IMR-90 (cell line): ENCODE measurements at regions not wholly inside any gene's neighbourhood (a gene's known extent, or its start where the extent isn't known, plus 50 kb on each side); places are given as distances from the start of the nearest gene placed in this dataset.

Source experiments
- ATAC-seq: fragments of 200-7000 bp; cut with Tn5 transposase; 2 replicates; pipeline ENCODE4 v1.9.1; 2020; ENCODE audit warnings: low read depth, mild to moderate bottlenecking, moderate library complexity
- BruUV-seq: library from RNA; stranded (reverse); fragments of 400-500 nt; replicated peaks from 2 replicates; lab custom pipeline; 2021; lab: Mats Ljungman, UMichigan
- CTCF ChIA-PET: fragments of 300-600 bp; formaldehyde crosslinking; extraction: SDS; loops from one replicate; lab custom pipeline; 2021; ENCODE audit warnings: antibody characterized with exemption; lab: Yijun Ruan, JAX
- POLR2A ChIA-PET: fragments of 300-600 bp; sonication (Branson Sonifier 250); formaldehyde crosslinking; loops from one replicate; lab custom pipeline; 2022; ENCODE audit warnings: antibody characterized with exemption; ENCODE audit not compliant: unreplicated experiment; lab: Charles Lee
- DNase-seq: peaks from one replicate; pipeline ENCODE4 v3.0.0; 2013
- H2AFZ ChIP-seq: replicated peaks from 2 replicates; pipeline ENCODE3; 2013; ENCODE audit warnings: low read length, mild to moderate bottlenecking; ENCODE audit not compliant: poor library complexity
- H2AK5ac ChIP-seq: 2 replicates; pipeline ENCODE4 v1.6.1; 2013; ENCODE audit warnings: low read depth, low read length, inconsistent platforms
- H2AK9ac ChIP-seq: replicated peaks from 2 replicates; pipeline ENCODE3; 2013; ENCODE audit warnings: mild to moderate bottlenecking, low read depth, low read length, moderate library complexity; ENCODE audit not compliant: poor library complexity
- H2BK120ac ChIP-seq: 2 replicates; pipeline ENCODE4 v1.6.1; 2013; ENCODE audit warnings: low read depth, low read length, inconsistent platforms
- H2BK15ac ChIP-seq: 3 replicates; pipeline ENCODE4 v1.6.1; 2013; ENCODE audit warnings: low read depth, low read length, inconsistent platforms
- H2BK20ac ChIP-seq: 2 replicates; pipeline ENCODE4 v1.6.1; 2013; ENCODE audit warnings: low read depth, mild to moderate bottlenecking, inconsistent platforms, low read length, moderate library complexity
- H2BK5ac ChIP-seq: 2 replicates; pipeline ENCODE4 v1.6.1; 2013; ENCODE audit warnings: mild to moderate bottlenecking, low read depth, low read length, inconsistent platforms; ENCODE audit not compliant: poor library complexity, severe bottlenecking
- H3K14ac ChIP-seq: replicated peaks from 2 replicates; pipeline ENCODE4 v1.6.1; 2013; ENCODE audit warnings: low read depth, low read length, inconsistent platforms
- H3K18ac ChIP-seq: 2 replicates; pipeline ENCODE4 v1.6.1; 2013; ENCODE audit warnings: low read depth, low read length, control low read depth
- H3K23ac ChIP-seq: 2 replicates; pipeline ENCODE4 v1.6.1; 2013; ENCODE audit warnings: low read depth, low read length, inconsistent platforms
- H3K27ac ChIP-seq: 2 replicates; pipeline ENCODE4 v1.5.1; 2013; ENCODE audit warnings: mild to moderate bottlenecking, control low read depth, low read length; ENCODE audit not compliant: insufficient read depth
- H3K27me3 ChIP-seq: 2 replicates; pipeline ENCODE4 v1.6.1; 2013; ENCODE audit warnings: low read length; ENCODE audit not compliant: control insufficient read depth, insufficient read depth
- H3K36me3 ChIP-seq: 2 replicates; pipeline ENCODE4 v1.6.1; 2013; ENCODE audit warnings: low read length, mixed read lengths; ENCODE audit not compliant: control insufficient read depth, insufficient read depth
- H3K4ac ChIP-seq: 2 replicates; pipeline ENCODE4 v1.6.1; 2013; ENCODE audit warnings: low read depth, low read length, inconsistent platforms
- H3K4me1 ChIP-seq: 2 replicates; pipeline ENCODE4 v1.6.1; 2013; ENCODE audit warnings: low read length, mixed read lengths; ENCODE audit not compliant: control insufficient read depth, insufficient read depth
- H3K4me2 ChIP-seq: 2 replicates; pipeline ENCODE4 v1.6.1; 2013; ENCODE audit warnings: low read depth, mild to moderate bottlenecking, control low read depth, low read length, moderate library complexity
- H3K4me3 ChIP-seq: 2 replicates; pipeline ENCODE4 v1.5.1; 2013; ENCODE audit warnings: low read depth, mild to moderate bottlenecking, control low read depth, low read length, moderate library complexity; ENCODE audit not compliant: insufficient read depth
- H3K56ac ChIP-seq: 2 replicates; pipeline ENCODE4 v1.6.1; 2013; ENCODE audit warnings: low read length, inconsistent platforms; ENCODE audit not compliant: insufficient read depth; ENCODE audit errors: extremely low read depth
- H3K79me1 ChIP-seq, 2 experiments: 2 replicates each; pipeline ENCODE4 v1.6.1; 2013; ENCODE audit warnings: low read length in 2 of 2, inconsistent platforms in 1 of 2, low read depth in 1 of 2
- H3K9ac ChIP-seq: 2 replicates; pipeline ENCODE4 v1.6.1; 2013; ENCODE audit warnings: low read depth, low read length, control low read depth
- H3K9me1 ChIP-seq: 2 replicates; pipeline ENCODE4 v1.6.1; 2013; ENCODE audit warnings: low read length, inconsistent platforms; ENCODE audit not compliant: insufficient read depth
- H3K9me3 ChIP-seq: 2 replicates; pipeline ENCODE4 v1.6.1; 2013; ENCODE audit warnings: low read length; ENCODE audit not compliant: control insufficient read depth, insufficient read depth
- H4K20me1 ChIP-seq: 2 replicates; pipeline ENCODE4 v1.6.1; 2013; ENCODE audit warnings: low read length, inconsistent platforms; ENCODE audit not compliant: insufficient read depth
- H4K5ac ChIP-seq: 2 replicates; pipeline ENCODE4 v1.6.1; 2013; ENCODE audit warnings: mild to moderate bottlenecking, low read depth, low read length, control low read depth
- H4K8ac ChIP-seq, 2 experiments: 2 replicates each; pipeline ENCODE4 v1.6.1; 2013; ENCODE audit warnings: low read depth in 2 of 2, low read length in 2 of 2, control low read depth in 1 of 2, inconsistent platforms in 1 of 2
- H4K91ac ChIP-seq: 2 replicates; pipeline ENCODE4 v1.6.1; 2013; ENCODE audit warnings: low read depth, low read length, inconsistent platforms; ENCODE audit not compliant: insufficient read depth
- CEBPB ChIP-seq: IDR thresholded peaks from 2 replicates; pipeline ENCODE4 v1.6.1; 2012; ENCODE audit warnings: low read depth, low read length, improper control_type of control experiment
- WGBS, 2 experiments: methylation state at CpG; one replicate each; pipeline versions ENCODE4 v1.1.5 to v1.1.7; 2013; ENCODE audit warnings: missing lambda C conversion rate in 2 of 2; ENCODE audit not compliant: insufficient read length in 1 of 2; ENCODE audit errors: extremely low coverage in 2 of 2; 5-methylcytosine and 5-hydroxymethylcytosine counted together
- dilution Hi-C: fragments of 300-500 bp; cut with HindIII; formaldehyde crosslinking; loops from one replicate; pipeline ENCODE4 v1.14.3; 2018; ENCODE audit warnings: low sequenced_read_pairs; ENCODE audit not compliant: unreplicated experiment
- in situ Hi-C: fragments of 300-500 bp; cut with MboI; formaldehyde crosslinking; loops from 3 replicates; pipeline ENCODE4 v1.14.3; 2019; ENCODE audit warnings: low sequenced_read_pairs, inconsistent platforms, mixed read lengths
- intact Hi-C: fragments of 100-400 bp; cut with micrococcal nuclease; formaldehyde crosslinking; loops from 2 replicates; pipeline ENCODE4 v1.10.0; 2022

DNA sequence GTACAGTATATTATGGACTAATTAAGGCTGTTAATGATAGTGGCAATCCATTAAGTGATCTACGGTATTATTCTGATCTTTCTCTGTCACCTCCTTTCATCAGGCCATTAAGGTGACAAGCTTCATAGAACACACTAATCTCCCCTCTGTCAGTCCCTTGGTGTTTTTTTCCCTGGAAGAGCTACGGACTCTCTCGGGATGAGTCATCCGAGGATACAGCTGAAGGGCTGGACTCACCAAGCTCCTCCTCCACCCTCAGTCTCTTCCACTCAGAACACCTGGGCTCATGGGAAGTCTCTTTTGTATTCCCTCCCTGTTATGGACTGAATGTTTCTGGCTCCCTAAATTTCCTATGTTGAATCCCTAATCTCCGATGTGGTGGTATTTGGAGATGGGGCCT, 69.8 kb upstream of the PLXNA4 start:
- no peaks in the 10 kb centered on the region for H3K4me1 ChIP-seq
- H3K9me1 ChIP-seq = no peaks in the 10 kb centered on the region
- no peak overlapping the region for H2BK5ac ChIP-seq
- H3K27me3 ChIP-seq = no peaks in the 10 kb centered on the region
- no peak overlapping the region for H3K14ac ChIP-seq
- ATAC-seq (no peak), DNase-seq (no peak)
- H3K79me1 ChIP-seq = no peaks in the 10 kb centered on the region
- dilution Hi-C loops = no loop called here
- H3K9ac ChIP-seq = no peak overlapping the region
- BruUV-seq = no TSS peak
- H4K91ac ChIP-seq = no peak overlapping the region
- ChIA-PET CTCF (no interaction called here), POLR2A (interaction anchor here (0.6 kb wide), 1 partner anchor 644 kb away, joined by 3 read pairs; no protein-coding TSS in a partner anchor)
- no peak overlapping the region for H4K5ac ChIP-seq
- no peaks in the 10 kb centered on the region for H3K36me3 ChIP-seq
- H3K18ac ChIP-seq = no peak overlapping the region
- H3K56ac ChIP-seq = no peak overlapping the region
- in situ Hi-C loops = no loop called here
- H3K23ac ChIP-seq = no peak overlapping the region
- H4K20me1 ChIP-seq = no peaks in the 10 kb centered on the region
- H2AK9ac ChIP-seq = no peak overlapping the region
- WGBS, 2 experiments = no CpG with 5 or more reads among the region's 5 CpGs
- H2AK5ac ChIP-seq = no peak overlapping the region
- H2AFZ ChIP-seq = no peak overlapping the region
- H3K4me2 ChIP-seq = no peak overlapping the region
- no peak overlapping the region for H4K8ac ChIP-seq
- no peaks in the 10 kb centered on the region for H3K9me3 ChIP-seq
- H2BK120ac ChIP-seq = no peak overlapping the region
- no peak overlapping the region for H2BK20ac ChIP-seq
- TF ChIP-seq CEBPB = no peak
- no peak overlapping the region for H3K4me3 ChIP-seq
- intact Hi-C loops = no loop called here
- H2BK15ac ChIP-seq = no peak overlapping the region
- H3K4ac ChIP-seq = no peak overlapping the region
- H3K27ac ChIP-seq = no peak overlapping the region
